ENCODE measurements at regions not wholly inside any gene's neighbourhood (a gene's known extent, or its start where the extent isn't known, plus 50 kb on each side); places are given as distances from the start of the nearest gene placed in this dataset.

DNA sequence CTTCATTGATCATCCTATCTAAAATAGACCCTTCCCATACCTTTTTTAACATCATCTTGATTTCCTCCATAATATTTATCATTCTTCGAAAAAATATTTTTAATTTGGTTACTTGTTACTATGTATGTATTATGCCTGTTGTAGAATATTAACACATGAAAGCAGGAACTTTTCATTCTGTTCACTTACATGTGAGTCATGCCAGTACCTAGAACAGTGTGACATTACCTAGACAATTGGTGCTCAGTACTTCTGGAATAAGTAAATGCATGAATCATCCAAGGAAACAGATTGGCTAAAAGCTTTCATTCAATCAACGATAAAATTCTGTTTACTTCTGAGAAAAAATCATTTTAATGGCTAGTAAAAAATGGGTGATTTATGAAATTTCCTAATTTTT lies 76.4 kb downstream of the CXXC4 start:
- TF ChIP-seq, protein P1, sequence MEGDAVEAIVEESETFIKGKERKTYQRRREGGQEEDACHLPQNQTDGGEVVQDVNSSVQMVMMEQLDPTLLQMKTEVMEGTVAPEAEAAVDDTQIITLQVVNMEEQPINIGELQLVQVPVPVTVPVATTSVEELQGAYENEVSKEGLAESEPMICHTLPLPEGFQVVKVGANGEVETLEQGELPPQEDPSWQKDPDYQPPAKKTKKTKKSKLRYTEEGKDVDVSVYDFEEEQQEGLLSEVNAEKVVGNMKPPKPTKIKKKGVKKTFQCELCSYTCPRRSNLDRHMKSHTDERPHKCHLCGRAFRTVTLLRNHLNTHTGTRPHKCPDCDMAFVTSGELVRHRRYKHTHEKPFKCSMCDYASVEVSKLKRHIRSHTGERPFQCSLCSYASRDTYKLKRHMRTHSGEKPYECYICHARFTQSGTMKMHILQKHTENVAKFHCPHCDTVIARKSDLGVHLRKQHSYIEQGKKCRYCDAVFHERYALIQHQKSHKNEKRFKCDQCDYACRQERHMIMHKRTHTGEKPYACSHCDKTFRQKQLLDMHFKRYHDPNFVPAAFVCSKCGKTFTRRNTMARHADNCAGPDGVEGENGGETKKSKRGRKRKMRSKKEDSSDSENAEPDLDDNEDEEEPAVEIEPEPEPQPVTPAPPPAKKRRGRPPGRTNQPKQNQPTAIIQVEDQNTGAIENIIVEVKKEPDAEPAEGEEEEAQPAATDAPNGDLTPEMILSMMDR (IDR thresholded peaks at IDR 0.05; ENCODE audit: insufficient read depth, low read depth, low read length), result no peak
- no peak for TF ChIP-seq EZH2 (IDR thresholded peaks at IDR 0.05; ENCODE audit: insufficient read depth, low read length)
